Dedifferentiated amniotic fluid mesenchymal stem cell (primary cell): ENCODE measurements at regions not wholly inside any gene's neighbourhood (a gene's known extent, or its start where the extent isn't known, plus 50 kb on each side); places are given as distances from the start of the nearest gene placed in this dataset.

Source experiments
- DNase-seq: peaks from one replicate; pipeline ENCODE4 v3.0.0-alpha.2; 2016; ENCODE audit errors: extremely low spot score

- no peak for DNase-seq
These were observed 701.9 kb upstream of the RAB6C start for GRCh38 chr2:129277585-129277981.

DNA sequence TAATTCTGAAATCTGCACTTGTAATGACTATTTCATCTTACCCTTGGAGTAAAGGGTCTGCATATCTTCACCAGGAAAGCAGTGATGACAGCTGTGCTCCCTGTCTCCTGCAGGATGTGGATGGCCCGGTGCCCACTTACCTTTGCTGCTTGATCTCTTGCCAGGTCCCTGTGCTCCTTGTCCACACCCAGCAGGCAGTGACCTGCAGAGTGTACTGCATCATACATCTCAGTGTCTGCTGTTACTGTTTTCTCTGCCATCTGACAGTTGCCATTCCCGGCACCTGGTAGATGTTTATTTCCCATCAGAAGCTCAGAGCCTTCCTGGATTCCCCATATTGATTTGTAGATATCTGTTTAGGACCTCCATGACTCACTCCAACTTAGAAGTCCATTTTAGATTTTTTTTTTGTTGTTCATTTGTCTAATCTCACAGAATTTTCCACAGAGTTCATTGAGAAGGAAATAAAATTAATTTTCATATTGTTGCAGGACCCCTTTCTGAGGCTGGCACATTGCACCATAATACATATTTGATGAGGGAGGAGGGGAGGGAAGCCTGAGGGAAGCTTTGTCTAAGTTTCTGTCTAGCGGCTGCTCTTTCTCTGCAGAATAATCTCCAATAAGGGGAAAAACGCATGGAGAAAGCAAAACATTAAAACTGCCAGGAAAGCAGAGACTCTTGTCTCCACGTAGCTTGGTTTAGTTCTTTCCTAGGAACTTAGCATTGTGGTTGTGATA lies 697.5 kb upstream of the RAB6C start:
- DNase-seq, result no peak

- no peak for DNase-seq
These were observed 694.5 kb upstream of the RAB6C start for GRCh38 chr2:129285012-129285411.

GRCh38 chr2:129293326-129293725 lies 686.1 kb upstream of the RAB6C start:
- DNase-seq, result no peak

- DNase-seq, result no peak
These were observed 683.1 kb upstream of the RAB6C start for GRCh38 chr2:129296396-129296795.

- DNase-seq, result no peak
These were observed 682.7 kb upstream of the RAB6C start for GRCh38 chr2:129296806-129297205.

DNA sequence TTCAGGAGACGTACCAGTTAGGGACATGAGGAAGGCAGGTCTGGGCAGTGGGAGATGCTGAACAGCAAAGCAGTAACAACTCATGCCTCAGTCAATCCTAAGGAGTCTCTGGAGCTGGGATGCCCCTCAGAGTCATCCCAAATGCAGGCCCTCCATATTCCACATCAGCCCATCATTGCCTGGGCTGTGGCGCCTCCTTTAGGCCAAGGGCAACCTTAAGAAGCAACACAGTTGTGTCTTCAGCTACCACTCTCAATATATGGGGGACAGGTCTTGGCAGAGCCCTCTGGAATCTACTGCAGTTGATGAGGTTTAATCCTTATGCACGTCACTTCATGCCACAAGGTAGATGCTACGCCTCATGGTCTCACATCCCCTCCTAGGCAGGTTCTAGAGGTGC lies 682.0 kb upstream of the RAB6C start:
- no peak for DNase-seq

DNA sequence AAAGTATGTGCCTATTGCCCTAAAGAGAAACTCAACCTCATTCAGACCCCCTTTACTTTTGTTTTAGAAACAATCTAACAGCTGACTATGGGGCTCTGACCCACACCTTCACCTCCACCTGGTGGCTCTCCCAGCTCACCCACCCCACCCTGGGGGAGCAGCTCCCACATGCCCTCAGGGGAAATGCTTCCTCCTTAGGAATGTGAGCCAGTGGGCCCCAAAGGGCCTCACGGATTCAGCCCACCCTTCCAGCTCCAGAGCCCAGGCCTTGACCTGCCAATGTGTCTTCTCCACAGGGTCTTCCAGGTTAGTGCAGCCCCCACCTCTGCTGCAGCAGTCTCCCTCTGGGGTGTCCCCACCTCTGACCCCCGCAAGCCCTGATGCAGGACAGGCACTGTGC lies 680.1 kb upstream of the RAB6C start:
- no peak for DNase-seq

DNA sequence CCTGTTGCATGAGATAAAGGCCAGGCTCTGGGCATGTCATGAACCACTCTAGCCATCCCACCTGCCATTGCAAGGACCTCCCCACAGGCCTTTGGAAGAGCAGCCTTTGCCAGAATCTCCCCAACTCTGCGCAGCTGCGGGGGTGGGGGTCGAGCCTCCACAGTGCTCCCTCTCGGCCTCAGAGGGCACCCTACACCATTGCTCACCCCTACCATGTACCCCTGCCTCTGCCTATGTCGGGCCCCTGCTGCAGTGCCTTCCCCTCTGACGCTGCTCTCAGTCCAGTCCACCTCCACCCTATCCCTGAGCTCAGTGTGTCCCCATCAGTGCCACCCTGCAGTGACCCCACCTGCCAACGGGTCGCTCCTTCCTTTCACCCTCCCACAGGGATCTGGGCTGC lies 679.7 kb upstream of the RAB6C start:
- no peak for DNase-seq

DNA sequence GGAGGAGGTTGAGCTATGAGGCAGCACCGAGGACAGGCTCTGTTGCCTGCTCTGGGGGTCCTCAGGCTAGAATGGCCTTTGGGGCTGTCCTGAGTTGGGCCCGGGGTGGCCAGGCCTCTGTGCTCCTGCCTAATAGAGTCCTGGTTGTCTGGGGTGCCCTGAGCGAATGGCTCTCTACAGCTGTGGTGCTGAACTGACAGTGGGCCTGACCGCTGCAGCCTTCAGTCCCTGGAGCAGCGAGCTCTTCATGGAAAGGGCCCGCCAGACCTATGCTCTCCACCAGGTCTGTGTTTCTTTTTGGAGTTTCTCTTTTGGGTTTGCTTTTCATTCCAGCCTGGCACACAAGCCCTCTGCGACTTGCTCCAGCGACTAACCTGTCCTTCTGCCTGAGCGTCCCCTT lies 679.0 kb upstream of the RAB6C start:
- DNase-seq, result no peak

DNA sequence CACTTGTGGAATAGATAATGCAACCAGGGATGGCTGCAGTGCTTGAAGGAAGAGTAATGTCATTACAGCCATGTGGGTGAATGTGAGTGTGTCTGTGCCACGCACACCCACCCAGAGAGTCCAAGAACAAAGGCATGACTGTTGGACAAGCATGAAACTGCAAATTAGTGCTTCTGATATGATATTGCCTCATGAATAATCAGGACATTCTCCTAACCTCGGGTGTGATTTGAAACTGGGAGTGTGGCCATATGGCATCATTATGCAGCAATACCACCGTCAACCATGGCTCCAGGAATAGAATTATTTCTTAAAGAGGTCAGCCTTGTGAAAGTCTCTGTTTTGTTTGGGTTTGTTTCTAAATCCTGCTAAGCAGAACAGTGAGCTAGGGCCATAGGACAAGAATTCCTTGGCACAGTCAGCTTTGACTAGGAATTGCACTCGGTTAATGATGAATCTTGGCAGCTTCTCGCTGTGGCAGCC lies 678.0 kb upstream of the RAB6C start:
- no peak for DNase-seq

GRCh38 chr2:129302106-129302505 lies 677.4 kb upstream of the RAB6C start:
- DNase-seq, result no peak

GRCh38 chr2:129302561-129303183 lies 676.8 kb upstream of the RAB6C start:
- DNase-seq, result no peak

- no peak for DNase-seq
These were observed 665.3 kb upstream of the RAB6C start for GRCh38 chr2:129314120-129314519.

DNA sequence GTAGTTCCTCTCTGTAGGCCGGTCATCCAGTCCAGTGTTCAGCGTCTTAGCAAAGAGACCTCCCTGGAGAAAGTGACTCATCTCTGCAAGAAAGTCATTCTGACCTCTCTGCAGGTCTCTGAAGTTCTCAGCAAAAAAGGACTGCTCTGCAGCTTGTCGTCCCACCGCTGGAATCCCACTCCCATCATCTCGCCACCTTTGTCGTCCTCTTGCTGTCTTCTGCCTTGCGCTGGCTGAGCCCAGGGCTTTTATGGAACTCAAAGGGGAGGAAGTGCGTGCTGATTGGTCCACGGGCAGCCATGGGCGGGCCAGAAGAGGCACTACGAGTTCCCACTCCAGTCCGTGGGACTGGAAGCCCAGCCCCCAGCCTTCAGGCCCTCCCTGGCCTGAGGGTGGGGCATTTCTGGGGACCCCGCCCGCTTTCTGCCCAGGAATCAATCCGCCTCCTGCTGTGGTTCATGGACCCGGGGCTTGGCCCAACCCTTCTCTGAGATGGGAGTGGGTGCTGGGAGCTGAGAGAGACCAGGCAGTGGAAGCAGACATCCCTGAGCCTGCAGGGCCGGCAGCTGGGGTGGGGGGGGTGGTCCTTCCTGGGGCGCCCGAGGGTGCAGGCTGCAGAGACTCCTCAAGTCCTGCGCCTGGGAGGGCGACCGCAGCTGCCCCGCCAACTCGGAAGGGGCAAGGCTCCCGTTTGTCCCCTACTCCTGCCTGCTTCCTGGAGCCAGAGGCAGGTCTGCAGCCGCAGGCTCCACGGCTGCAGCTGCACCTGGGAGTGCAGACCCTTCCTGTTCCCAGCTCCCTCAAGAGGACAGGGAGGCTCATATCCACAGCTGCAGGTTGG lies 660.7 kb upstream of the RAB6C start:
- no peak for DNase-seq

GRCh38 chr2:129319422-129319717 lies 660.1 kb upstream of the RAB6C start:
- no peak for DNase-seq

- DNase-seq, result no peak
These were observed 659.2 kb upstream of the RAB6C start for GRCh38 chr2:129320288-129320687.

- no peak for DNase-seq
These were observed 655.1 kb upstream of the RAB6C start for GRCh38 chr2:129324349-129324748.

- DNase-seq, result no peak
These were observed 654.3 kb upstream of the RAB6C start for GRCh38 chr2:129325151-129325550.

DNA sequence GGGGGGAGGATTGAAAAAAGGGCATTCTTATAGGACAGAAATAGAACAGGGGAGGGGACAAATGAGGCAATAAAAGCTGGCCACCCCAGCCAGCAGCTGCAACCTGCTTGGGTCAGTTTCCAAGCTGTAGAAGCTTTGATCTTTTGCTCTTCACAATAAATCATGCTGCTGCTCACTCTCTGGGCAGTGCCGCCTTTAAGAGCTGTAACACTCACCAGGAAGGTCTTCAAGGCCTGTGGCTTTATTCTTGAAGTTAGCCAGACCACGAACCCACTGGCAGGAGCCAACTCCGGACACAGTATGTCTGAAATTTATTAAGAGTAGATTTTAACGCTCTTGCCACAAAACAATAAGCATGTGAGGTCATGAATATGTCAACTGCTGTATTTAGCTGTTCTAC lies 649.9 kb upstream of the RAB6C start:
- DNase-seq, result no peak

GRCh38 chr2:129330504-129330903 lies 649.0 kb upstream of the RAB6C start:
- no peak for DNase-seq

DNA sequence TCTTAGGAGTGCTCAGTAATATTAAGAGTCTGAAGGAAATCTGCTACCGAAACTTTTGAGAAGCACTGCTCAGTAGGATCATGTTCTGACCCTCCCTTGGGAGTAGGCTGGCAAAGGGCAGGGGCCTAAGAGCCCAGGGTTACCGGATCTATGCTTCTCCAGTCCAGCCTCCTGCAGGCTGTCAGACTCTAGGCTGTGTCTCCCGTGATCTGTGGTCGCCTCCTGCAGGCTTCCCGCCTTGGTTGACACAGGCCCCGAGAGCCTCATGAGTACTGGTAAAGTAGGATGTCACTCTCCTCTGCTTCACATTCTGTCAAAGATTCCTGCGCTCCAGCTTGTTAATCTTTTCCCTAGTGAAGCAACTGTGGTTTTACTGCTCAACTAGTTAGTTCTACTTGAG lies 647.8 kb upstream of the RAB6C start:
- DNase-seq, result no peak

DNA sequence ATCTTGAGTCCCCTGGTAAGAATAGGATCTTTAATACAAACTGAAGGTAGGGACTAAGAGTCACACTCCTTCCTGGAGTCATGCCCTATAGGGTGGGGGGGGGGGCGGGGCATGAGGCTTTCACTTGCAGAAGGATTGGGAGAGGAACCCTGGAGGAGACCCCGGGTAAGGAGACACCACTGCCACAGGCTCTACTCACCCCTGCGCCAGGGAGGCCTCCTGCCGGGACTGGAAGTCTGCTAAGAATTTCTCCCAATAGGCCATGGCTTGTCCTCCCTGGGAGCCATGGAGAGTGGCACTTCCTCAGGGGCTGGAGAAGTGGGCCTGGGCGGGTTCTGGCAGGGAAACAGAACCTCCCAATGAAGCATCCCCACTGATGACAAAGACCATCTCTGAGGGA lies 645.3 kb upstream of the RAB6C start:
- DNase-seq, result no peak
